ENCODE measurements at regions not wholly inside any gene's neighbourhood (a gene's known extent, or its start where the extent isn't known, plus 50 kb on each side); places are given as distances from the start of the nearest gene placed in this dataset.
A peak's percentile ranks its signal among the peaks of the same experiment; 100 is the strongest.

- TF ChIP-seq CTCF (IDR thresholded peaks at IDR 0.05; ENCODE audit: low read depth, low read length): peak; percentile 79
- DNase-seq: peak; percentile 62
- Histone ChIP-seq H3K36me3 (no peaks in the 10 kb centered on the region), H3K27me3 (ENCODE audit: insufficient read depth, low read depth, severe bottlenecking) (no peaks in the 10 kb centered on the region), H3K4me3 (ENCODE audit: low read depth, low read length) (no peak overlapping the region), H3K9me3 (ENCODE audit: severe bottlenecking) (peaks cover 3% of the 10 kb centered on the region), H3K27ac (no peak overlapping the region)
Measured at GRCh38 chr20:63056236-63057170, 49.7 kb upstream of the BHLHE23 start.
